GM19328 (cell line): ENCODE measurements at regions not wholly inside any gene's neighbourhood (a gene's known extent, or its start where the extent isn't known, plus 50 kb on each side); places are given as distances from the start of the nearest gene placed in this dataset.

Experiments used
- ATAC-seq: cut with Tn5 transposase; IDR thresholded peaks from one replicate; pipeline ENCODE4 v1.9.1; 2021; ENCODE audit warnings: mild to moderate bottlenecking, moderate library complexity; ENCODE audit not compliant: unreplicated experiment

DNA sequence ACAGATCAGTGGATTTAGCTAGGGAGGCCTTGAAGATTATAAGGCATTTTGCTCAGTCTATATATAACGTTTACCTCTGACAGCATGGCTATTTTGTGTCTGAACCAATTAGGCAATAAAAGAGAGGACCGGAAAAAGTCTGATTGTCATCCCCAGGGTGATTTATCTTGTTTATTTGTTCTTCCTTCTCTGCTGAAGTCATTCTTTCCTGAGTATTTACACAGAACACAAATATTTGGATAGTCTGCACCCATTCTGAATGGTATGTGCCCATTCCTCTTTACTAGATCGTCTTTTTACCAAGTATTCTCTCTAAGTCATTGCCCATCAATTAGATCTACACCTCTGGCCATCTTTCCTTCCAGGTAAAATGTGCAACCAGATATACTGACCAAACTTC is 1602.9 kb downstream of the KCNT2 start:
- no peak for ATAC-seq

GRCh38 chr1:194990483-194990882 is 1617.8 kb downstream of the KCNT2 start:
- ATAC-seq: no peak

DNA sequence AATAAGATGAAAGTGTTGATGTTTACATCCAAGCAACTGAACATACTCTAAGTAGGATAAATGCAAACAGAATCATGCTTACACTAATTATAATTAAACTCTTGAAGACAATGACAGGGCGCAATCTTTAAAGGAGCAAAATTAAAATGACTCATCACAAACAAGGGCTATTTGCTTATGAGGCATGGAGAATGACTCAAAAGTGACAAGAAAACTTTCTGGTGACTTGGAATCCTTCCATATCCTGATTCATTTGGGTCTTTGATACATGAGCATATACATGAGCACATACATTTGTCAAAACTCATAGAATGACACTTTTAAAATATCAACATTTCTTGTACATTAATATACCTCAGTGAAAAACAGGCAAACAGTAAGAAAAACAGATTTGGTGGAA is 1632.3 kb downstream of the KCNT2 start:
- no peak for ATAC-seq

DNA sequence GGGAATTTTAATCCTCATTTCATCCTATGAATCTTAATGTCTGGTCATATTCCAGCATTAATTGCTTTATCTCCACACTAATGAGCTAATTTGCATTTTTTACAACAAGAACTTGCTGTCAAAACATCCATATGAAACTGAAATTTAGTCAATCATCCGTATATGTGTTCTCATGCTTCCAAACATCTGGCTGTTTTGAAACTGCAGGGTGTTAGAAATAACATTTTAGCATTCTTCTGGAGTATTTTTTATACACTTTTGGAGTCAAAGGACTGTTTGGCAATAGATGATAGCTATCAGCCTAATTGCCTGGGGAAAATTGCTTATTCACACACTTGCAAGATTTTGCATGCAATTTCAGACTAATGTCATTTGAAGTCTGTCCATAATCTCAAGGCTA is 1639.3 kb downstream of the KCNT2 start:
- ATAC-seq: no peak

DNA sequence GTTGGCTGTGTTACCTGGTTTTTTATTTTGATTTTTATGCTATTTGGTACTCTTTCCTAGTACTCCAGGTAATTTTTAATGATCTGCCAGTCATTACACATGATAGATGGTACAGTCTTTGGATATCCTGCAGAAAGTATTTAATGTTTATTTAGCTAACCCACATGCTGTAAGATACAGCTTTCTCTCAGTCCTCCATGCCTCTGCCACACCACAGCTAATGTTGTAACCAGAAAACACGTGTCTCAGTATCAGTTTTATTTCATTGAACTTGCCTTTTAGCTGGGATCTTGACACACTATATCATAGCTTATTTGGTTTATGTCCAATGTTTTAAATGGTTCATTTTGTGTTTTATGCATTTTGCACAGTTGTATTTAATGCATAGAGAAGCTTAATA is 1648.4 kb downstream of the KCNT2 start:
- no peak for ATAC-seq

- ATAC-seq: no peak
Observed at GRCh38 chr1:194952171-194952570, 1656.1 kb downstream of the KCNT2 start.

- ATAC-seq: no peak
Observed at GRCh38 chr1:194950584-194950983, 1657.7 kb downstream of the KCNT2 start.

GRCh38 chr1:194940336-194941030 is 1667.8 kb downstream of the KCNT2 start:
- no peak for ATAC-seq

GRCh38 chr1:194935864-194936263 is 1672.4 kb downstream of the KCNT2 start:
- no peak for ATAC-seq

- ATAC-seq: no peak
Observed at GRCh38 chr1:194931166-194931565, 1677.1 kb downstream of the KCNT2 start.

- ATAC-seq: no peak
Observed at GRCh38 chr1:194930132-194930531, 1678.1 kb downstream of the KCNT2 start.

DNA sequence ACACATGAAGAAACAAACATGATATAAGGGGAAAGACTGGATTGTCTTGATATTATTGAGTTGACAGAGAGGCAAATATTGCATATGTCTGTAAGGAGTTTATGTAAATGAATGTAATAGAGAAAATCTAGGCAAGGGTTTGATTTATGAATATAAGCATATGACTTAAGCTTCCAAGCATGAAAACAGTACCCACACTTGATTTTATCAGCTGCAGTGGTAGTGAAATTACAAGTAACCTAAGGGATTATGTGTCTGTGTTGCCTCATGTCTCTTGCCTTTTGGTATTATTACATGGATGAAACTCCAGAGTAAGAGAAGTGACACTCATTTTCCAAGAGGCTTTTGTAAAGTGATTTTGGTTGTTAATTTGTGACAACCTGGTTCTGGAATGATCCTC is 1678.9 kb downstream of the KCNT2 start:
- no peak for ATAC-seq

- no peak for ATAC-seq
Observed at GRCh38 chr1:194919146-194919545, 1689.1 kb downstream of the KCNT2 start.

GRCh38 chr1:194917769-194918168 is 1690.5 kb downstream of the KCNT2 start:
- no peak for ATAC-seq

- ATAC-seq: no peak
Observed at GRCh38 chr1:194908643-194909042, 1699.6 kb downstream of the KCNT2 start.

- no peak for ATAC-seq
Observed at GRCh38 chr1:194903524-194903923, 1704.7 kb downstream of the KCNT2 start.

DNA sequence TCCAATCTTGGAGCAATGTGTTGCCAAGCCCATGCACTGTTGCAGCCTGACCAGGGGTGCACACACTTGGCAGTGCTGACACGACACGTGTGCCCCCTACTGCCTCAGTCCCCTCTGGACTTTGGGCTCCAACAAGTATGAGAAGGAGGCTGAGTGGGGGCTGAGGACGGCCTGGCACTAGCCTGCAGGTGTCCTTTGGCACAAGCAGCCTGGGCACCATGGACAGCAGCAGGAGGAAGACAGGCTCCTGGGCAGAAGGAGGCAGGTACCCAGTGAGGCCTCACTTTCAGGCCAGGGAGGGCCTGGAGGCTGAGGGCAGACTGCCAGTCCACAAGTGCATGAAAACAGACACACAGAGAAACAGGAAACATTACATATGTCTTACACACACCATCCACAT is 1702.9 kb upstream of the B3GALT2 start:
- no peak for ATAC-seq

GRCh38 chr1:194870860-194871259 is 1684.4 kb upstream of the B3GALT2 start:
- no peak for ATAC-seq

GRCh38 chr1:194866153-194866552 is 1679.7 kb upstream of the B3GALT2 start:
- ATAC-seq: no peak

- ATAC-seq: no peak
Observed at GRCh38 chr1:194865383-194865782, 1679.0 kb upstream of the B3GALT2 start.

GRCh38 chr1:194862129-194862528 is 1675.7 kb upstream of the B3GALT2 start:
- no peak for ATAC-seq

DNA sequence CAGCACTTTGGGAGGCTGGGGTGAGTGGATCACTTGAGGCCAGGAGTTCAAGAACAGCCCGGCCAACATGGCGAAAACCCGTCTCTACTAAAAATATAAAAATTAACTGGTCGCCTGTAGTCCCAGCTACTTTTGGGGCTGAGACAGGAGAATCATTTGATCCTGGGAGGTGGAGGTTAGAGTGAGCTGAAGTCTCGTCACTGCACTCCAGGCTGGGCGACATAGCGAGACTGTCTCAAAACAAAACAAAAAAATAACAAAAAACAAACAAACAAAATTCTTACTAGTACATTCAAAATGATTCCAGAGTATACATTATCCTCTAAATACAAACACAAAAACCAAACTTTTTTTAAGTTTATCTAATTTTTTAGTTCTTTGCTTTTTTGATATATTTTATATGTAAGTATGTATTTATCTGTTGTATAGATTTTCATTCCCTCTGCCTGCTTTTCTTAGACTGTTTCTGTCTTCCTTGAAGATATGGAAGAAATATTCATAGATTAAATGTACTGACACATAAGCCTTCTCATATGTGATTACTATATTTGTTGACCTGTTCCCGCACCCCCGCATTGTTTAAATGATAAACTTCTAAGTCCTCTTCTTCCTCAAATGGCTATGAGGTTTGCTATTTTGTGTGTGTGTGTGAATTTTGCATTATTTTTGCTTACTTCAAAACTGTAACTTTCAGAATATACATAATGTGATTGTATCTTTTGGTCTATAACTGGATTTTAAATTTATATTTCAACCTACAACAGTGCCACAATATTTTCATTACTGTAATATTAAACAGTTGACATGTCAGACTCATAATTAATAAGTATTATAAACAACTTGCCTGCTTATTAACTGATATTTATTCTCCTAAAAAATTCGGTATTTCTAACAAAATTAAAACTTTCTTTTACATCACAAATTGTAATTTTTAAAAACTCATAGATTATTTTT is 1674.1 kb upstream of the B3GALT2 start:
- no peak for ATAC-seq
